ENCODE measurements at regions not wholly inside any gene's neighbourhood (a gene's known extent, or its start where the extent isn't known, plus 50 kb on each side); places are given as distances from the start of the nearest gene placed in this dataset.

DNA sequence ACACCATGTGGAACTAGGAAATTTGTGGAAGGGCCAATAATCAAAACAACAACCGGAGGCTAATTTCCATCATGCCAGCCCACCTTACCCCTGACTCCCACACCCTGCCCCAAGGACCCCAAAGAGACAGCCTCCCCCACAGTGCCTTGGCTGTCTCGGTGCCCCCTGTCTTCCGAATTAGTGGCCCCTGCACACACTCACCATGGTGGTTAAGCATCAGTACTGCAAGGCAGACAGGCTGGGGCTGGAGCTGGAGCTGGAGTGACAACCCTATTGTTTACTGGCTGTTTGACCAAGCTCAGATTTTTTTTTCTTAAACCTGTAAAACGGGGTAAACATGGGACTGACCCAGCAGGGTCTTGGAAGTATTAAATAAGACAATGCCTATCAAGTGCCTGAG is 238.0 kb downstream of the TFAP2C start:
- TF ChIP-seq, protein P1, sequence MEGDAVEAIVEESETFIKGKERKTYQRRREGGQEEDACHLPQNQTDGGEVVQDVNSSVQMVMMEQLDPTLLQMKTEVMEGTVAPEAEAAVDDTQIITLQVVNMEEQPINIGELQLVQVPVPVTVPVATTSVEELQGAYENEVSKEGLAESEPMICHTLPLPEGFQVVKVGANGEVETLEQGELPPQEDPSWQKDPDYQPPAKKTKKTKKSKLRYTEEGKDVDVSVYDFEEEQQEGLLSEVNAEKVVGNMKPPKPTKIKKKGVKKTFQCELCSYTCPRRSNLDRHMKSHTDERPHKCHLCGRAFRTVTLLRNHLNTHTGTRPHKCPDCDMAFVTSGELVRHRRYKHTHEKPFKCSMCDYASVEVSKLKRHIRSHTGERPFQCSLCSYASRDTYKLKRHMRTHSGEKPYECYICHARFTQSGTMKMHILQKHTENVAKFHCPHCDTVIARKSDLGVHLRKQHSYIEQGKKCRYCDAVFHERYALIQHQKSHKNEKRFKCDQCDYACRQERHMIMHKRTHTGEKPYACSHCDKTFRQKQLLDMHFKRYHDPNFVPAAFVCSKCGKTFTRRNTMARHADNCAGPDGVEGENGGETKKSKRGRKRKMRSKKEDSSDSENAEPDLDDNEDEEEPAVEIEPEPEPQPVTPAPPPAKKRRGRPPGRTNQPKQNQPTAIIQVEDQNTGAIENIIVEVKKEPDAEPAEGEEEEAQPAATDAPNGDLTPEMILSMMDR (IDR thresholded peaks at IDR 0.05): no peak
- TF ChIP-seq ZFX (IDR thresholded peaks at IDR 0.05; ENCODE audit: borderline replicate concordance): no peak

Data from 22Rv1 (cell line).